Panc1 (cell line): ENCODE measurements at regions not wholly inside any gene's neighbourhood (a gene's known extent, or its start where the extent isn't known, plus 50 kb on each side); places are given as distances from the start of the nearest gene placed in this dataset.

ENCODE experiments used
- ATAC-seq: fragments of 200-7000 bp; cut with Tn5 transposase; 2 replicates; pipeline ENCODE4 v1.9.1; 2020; ENCODE audit warnings: mild to moderate bottlenecking, moderate library complexity
- BruUV-seq: library from RNA; stranded (reverse); fragments of 400-500 nt; replicated peaks from 2 replicates; lab custom pipeline; 2021; lab: Mats Ljungman, UMichigan
- CTCF ChIA-PET: fragments of 300-600 bp; sonication (Branson Sonifier 250); formaldehyde crosslinking; loops from one replicate; lab custom pipeline; 2022; ENCODE audit warnings: antibody characterized with exemption; lab: Charles Lee
- POLR2A ChIA-PET: fragments of 300-600 bp; sonication (Branson Sonifier 250); formaldehyde crosslinking; loops from one replicate; lab custom pipeline; 2022; ENCODE audit warnings: antibody characterized with exemption; lab: Charles Lee
- DNase-seq: peaks from one replicate; pipeline ENCODE4 v3.0.0-alpha.2; 2010; ENCODE audit warnings: low read depth, low spot score
- H3K27ac ChIP-seq: 2 replicates; pipeline ENCODE4 v1.5.1; 2011; ENCODE audit warnings: mild to moderate bottlenecking, low read length, inconsistent platforms
- H3K27me3 ChIP-seq: fragments of 200-500 bp; sonication (Bioruptor generic); 2 replicates; pipeline ENCODE4 v1.6.0; 2014; ENCODE audit warnings: low read length, inconsistent platforms; ENCODE audit not compliant: control insufficient read depth, insufficient read depth
- H3K36me3 ChIP-seq: fragments of 200-500 bp; sonication (Bioruptor generic); 2 replicates; pipeline ENCODE4 v1.5.1; 2014; ENCODE audit warnings: inconsistent platforms, mild to moderate bottlenecking, low read length, moderate library complexity; ENCODE audit not compliant: control insufficient read depth, insufficient read depth
- H3K4me1 ChIP-seq: 2 replicates; pipeline ENCODE4 v1.5.1; 2011; ENCODE audit warnings: inconsistent platforms, mild to moderate bottlenecking, low read length, moderate library complexity; ENCODE audit not compliant: control insufficient read depth, insufficient read depth
- H3K4me3 ChIP-seq, 2 experiments: 2 replicates each; pipeline ENCODE4 v1.5.1; 2011 to 2012; ENCODE audit warnings: low read depth in 2 of 2, low read length in 2 of 2, mild to moderate bottlenecking in 2 of 2, inconsistent platforms in 1 of 2, moderate library complexity in 1 of 2
- H3K9me3 ChIP-seq: fragments of 200-500 bp; sonication (Bioruptor generic); 2 replicates; pipeline ENCODE4 v1.5.1; 2014; ENCODE audit warnings: low read depth, mild to moderate bottlenecking, inconsistent platforms, low read length, moderate library complexity; ENCODE audit not compliant: control insufficient read depth, insufficient read depth
- CTCF ChIP-seq: fragments of 450-650 bp; IDR thresholded peaks from 2 replicates; pipeline ENCODE4 v1.5.1; 2017; ENCODE audit warnings: mild to moderate bottlenecking
- POLR2AphosphoS5 ChIP-seq: IDR thresholded peaks from 2 replicates; pipeline ENCODE4 v1.6.1; 2012; ENCODE audit warnings: mild to moderate bottlenecking, low read depth, low read length, moderate library complexity
- SIN3A ChIP-seq: IDR thresholded peaks from 2 replicates; pipeline ENCODE4 v1.6.1; 2012; ENCODE audit warnings: low read depth, mild to moderate bottlenecking, low read length, moderate library complexity, borderline replicate concordance; ENCODE audit not compliant: insufficient read depth
- TCF7L2 ChIP-seq: IDR thresholded peaks from 2 replicates; pipeline ENCODE4 v1.6.1; 2011; ENCODE audit warnings: mild to moderate bottlenecking, low read depth, low read length, inconsistent platforms
- in situ Hi-C: cut with HindIII; loops from 2 replicates; pipeline ENCODE4 v1.10.0; 2016; ENCODE audit warnings: low sequenced_read_pairs, low pct_unique_long_range_greater_than_20kb
- intact Hi-C: fragments of 100-400 bp; cut with micrococcal nuclease; formaldehyde crosslinking; loops from one replicate; pipeline ENCODE4 v1.10.0; 2022; ENCODE audit not compliant: unreplicated experiment
- TF ChIP-seq, protein P1 (sequence below), 2 experiments: IDR thresholded peaks; 2 replicates each; pipeline ENCODE4 v1.6.1; 2011 to 2012; ENCODE audit warnings: low read depth in 2 of 2, control low read depth in 1 of 2, low read length in 1 of 2, mild to moderate bottlenecking in 1 of 2, moderate library complexity in 1 of 2; ENCODE audit not compliant: insufficient read depth in 1 of 2

- no peak overlapping the region for H3K27ac ChIP-seq
- intact Hi-C loops: no loop called here
- ChIA-PET POLR2A (no interaction called here), CTCF (no interaction called here)
- no TSS peak for BruUV-seq
- no peak for ATAC-seq
- in situ Hi-C loops: no loop called here
- H3K9me3 ChIP-seq: no peaks in the 10 kb centered on the region
- no peak overlapping the region for H3K4me3 ChIP-seq
- H3K4me1 ChIP-seq: peaks cover 9% of the 10 kb centered on the region
- no peaks in the 10 kb centered on the region for H3K36me3 ChIP-seq
- TF ChIP-seq TCF7L2 (no peak), SIN3A (no peak), CTCF (no peak), POLR2AphosphoS5 (no peak)
- TF ChIP-seq, protein P1, sequence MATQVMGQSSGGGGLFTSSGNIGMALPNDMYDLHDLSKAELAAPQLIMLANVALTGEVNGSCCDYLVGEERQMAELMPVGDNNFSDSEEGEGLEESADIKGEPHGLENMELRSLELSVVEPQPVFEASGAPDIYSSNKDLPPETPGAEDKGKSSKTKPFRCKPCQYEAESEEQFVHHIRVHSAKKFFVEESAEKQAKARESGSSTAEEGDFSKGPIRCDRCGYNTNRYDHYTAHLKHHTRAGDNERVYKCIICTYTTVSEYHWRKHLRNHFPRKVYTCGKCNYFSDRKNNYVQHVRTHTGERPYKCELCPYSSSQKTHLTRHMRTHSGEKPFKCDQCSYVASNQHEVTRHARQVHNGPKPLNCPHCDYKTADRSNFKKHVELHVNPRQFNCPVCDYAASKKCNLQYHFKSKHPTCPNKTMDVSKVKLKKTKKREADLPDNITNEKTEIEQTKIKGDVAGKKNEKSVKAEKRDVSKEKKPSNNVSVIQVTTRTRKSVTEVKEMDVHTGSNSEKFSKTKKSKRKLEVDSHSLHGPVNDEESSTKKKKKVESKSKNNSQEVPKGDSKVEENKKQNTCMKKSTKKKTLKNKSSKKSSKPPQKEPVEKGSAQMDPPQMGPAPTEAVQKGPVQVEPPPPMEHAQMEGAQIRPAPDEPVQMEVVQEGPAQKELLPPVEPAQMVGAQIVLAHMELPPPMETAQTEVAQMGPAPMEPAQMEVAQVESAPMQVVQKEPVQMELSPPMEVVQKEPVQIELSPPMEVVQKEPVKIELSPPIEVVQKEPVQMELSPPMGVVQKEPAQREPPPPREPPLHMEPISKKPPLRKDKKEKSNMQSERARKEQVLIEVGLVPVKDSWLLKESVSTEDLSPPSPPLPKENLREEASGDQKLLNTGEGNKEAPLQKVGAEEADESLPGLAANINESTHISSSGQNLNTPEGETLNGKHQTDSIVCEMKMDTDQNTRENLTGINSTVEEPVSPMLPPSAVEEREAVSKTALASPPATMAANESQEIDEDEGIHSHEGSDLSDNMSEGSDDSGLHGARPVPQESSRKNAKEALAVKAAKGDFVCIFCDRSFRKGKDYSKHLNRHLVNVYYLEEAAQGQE (IDR thresholded peaks at IDR 0.05; ENCODE audit: insufficient read depth in 1 of 2, low read depth in 2 of 2, low read length in 1 of 2): no peak
- no peaks in the 10 kb centered on the region for H3K27me3 ChIP-seq
- no peak for DNase-seq
Measured at GRCh38 chr3:150063237-150063636, 92.5 kb upstream of the PFN2 start.

GRCh38 chr3:150062492-150062891 lies 91.8 kb upstream of the PFN2 start:
- intact Hi-C loops (no loop called here), in situ Hi-C loops (no loop called here)
- no peak for TF ChIP-seq CTCF
- TF ChIP-seq TCF7L2: no peak
- TF ChIP-seq, protein P1 (IDR thresholded peaks at IDR 0.05; ENCODE audit: insufficient read depth in 1 of 2, low read depth in 2 of 2, low read length in 1 of 2): no peak
- TF ChIP-seq POLR2AphosphoS5: no peak
- no peak for TF ChIP-seq SIN3A
- no TSS peak for BruUV-seq
- POLR2A ChIA-PET: no interaction called here
- H3K27ac ChIP-seq: peak overlapping the region; percentile 71
- no peaks in the 10 kb centered on the region for H3K27me3 ChIP-seq
- H3K4me1 ChIP-seq: peaks cover 9% of the 10 kb centered on the region
- H3K36me3 ChIP-seq: no peaks in the 10 kb centered on the region
- CTCF ChIA-PET: no interaction called here
- ATAC-seq (peak; percentile 73), DNase-seq (no peak)
- no peaks in the 10 kb centered on the region for H3K9me3 ChIP-seq
- H3K4me3 ChIP-seq: no peak overlapping the region
